Liver (tissue), 7 donors: ENCODE measurements at regions not wholly inside any gene's neighbourhood (a gene's known extent, or its start where the extent isn't known, plus 50 kb on each side); places are given as distances from the start of the nearest gene placed in this dataset.
"Not testable (repeated sequence)": the region's sequence is repeated elsewhere in the genome, so short reads cannot be mapped to it uniquely, and the experiment has no call there.

ENCODE experiments used
- DNase-seq: peaks from one replicate; pipeline ENCODE4 v3.0.0-alpha.2; 2017; ENCODE audit warnings: low spot score
- H3K27ac ChIP-seq, 2 donors: one replicate each; pipeline ENCODE4 v1.7.0; 2013; ENCODE audit warnings: inconsistent platforms in 2 of 2, low read length in 2 of 2, control low read depth in 1 of 2, low read depth in 1 of 2, mild to moderate bottlenecking in 1 of 2
- H3K27me3 ChIP-seq, 4 donors: one replicate each; pipeline versions ENCODE4 v1.6.1 to v1.7.0; 2013; ENCODE audit warnings: low read length in 3 of 4, inconsistent platforms in 1 of 4, mild to moderate bottlenecking in 1 of 4, moderate library complexity in 1 of 4; ENCODE audit not compliant: control insufficient read depth in 4 of 4, insufficient read depth in 4 of 4
- H3K36me3 ChIP-seq, 4 donors: one replicate each; pipeline versions ENCODE4 v1.6.1 to v1.7.0; 2013; ENCODE audit warnings: low read length in 3 of 4, mild to moderate bottlenecking in 3 of 4, low read depth in 1 of 4, moderate library complexity in 1 of 4; ENCODE audit not compliant: control insufficient read depth in 4 of 4, insufficient read depth in 3 of 4
- H3K4me1 ChIP-seq, 4 donors: one replicate each; pipeline versions ENCODE4 v1.6.1 to v1.7.0; 2013; ENCODE audit warnings: low read length in 3 of 4, mild to moderate bottlenecking in 3 of 4, moderate library complexity in 1 of 4; ENCODE audit not compliant: control insufficient read depth in 4 of 4, insufficient read depth in 4 of 4
- H3K4me3 ChIP-seq, 3 donors: one replicate each; pipeline versions ENCODE4 v1.6.1 to v1.7.0; 2013; ENCODE audit warnings: low read length in 3 of 3, control low read depth in 1 of 3, low read depth in 1 of 3, mild to moderate bottlenecking in 1 of 3
- H3K9ac ChIP-seq, 2 donors: one replicate each; pipeline ENCODE4 v1.7.0; 2013; ENCODE audit warnings: low read length in 2 of 2, mild to moderate bottlenecking in 2 of 2, moderate library complexity in 2 of 2, control low read depth in 1 of 2, low read depth in 1 of 2
- H3K9me3 ChIP-seq, 4 donors: one replicate each; pipeline versions ENCODE4 v1.6.1 to v1.7.0; 2013; ENCODE audit warnings: low read length in 3 of 4; ENCODE audit not compliant: control insufficient read depth in 4 of 4
- EGR1 ChIP-seq, 2 donors: IDR thresholded peaks; 2 replicates each; pipeline ENCODE4 v1.6.1; 2016 to 2018; ENCODE audit warnings: antibody characterized with exemption in 2 of 2, low read depth in 2 of 2
- FOXA2 ChIP-seq: IDR thresholded peaks from 2 replicates; pipeline ENCODE4 v1.6.1; 2016; ENCODE audit warnings: antibody characterized with exemption
- JUND ChIP-seq, 2 donors: IDR thresholded peaks; 2 replicates each; pipeline ENCODE4 v1.6.1; 2016; ENCODE audit warnings: antibody characterized with exemption in 2 of 2
- RAD21 ChIP-seq, 2 donors: IDR thresholded peaks; 2 replicates each; pipeline ENCODE4 v1.6.1; 2016; ENCODE audit warnings: antibody characterized with exemption in 2 of 2, mild to moderate bottlenecking in 2 of 2
- RXRA ChIP-seq, 2 donors: IDR thresholded peaks; 2 replicates each; pipeline ENCODE4 v1.6.1; 2017 to 2018; ENCODE audit warnings: antibody characterized with exemption in 2 of 2, mild to moderate bottlenecking in 1 of 2
- TAF1 ChIP-seq: conservative IDR thresholded peaks from 2 replicates; pipeline ENCODE4 v1.6.1; 2016; ENCODE audit warnings: antibody characterized with exemption, mild to moderate bottlenecking
- WGBS: extraction: QIAGEN DNeasy Blood & Tissue Kit; methylation state at CpG from one replicate; pipeline ENCODE4 v1.1.7; 2013; 5-methylcytosine and 5-hydroxymethylcytosine counted together
- TF ChIP-seq, protein P1 (sequence below): IDR thresholded peaks from 2 replicates; pipeline ENCODE4 v1.6.1; 2016; ENCODE audit warnings: antibody characterized with exemption, mild to moderate bottlenecking
- TF ChIP-seq, protein P2 (sequence below): IDR thresholded peaks from 2 replicates; pipeline ENCODE4 v1.6.1; 2016; ENCODE audit warnings: antibody characterized with exemption
- donor health status: healthy.
- donor health status: healthy.
- donor health status: healthy.
- donor health status: healthy.

DNA sequence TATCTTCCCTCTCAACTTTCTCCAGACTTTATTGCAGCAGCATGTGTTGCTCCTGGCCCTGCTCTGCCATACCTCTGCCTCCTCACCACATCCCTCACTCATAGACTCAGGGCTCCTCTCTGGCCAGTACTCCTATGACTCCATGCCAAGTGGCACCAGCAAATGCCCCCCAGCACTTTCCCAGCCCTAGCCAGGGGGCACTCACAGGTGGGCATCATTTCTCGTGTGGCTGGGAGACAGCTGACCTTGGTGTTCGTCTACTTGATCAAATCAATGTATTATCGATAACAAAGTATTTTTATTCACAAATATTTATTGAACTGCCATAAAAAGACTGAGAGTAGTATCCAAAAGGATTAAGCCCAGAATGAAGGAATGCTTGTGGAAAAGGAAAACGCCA, 418.2 kb downstream of the FAM72C start:
- no peak overlapping the region for H3K4me3 ChIP-seq
- TF ChIP-seq EGR1 (IDR thresholded peaks at IDR 0.05; ENCODE audit: low read depth in 2 of 2) (no peak), JUND (IDR thresholded peaks at IDR 0.05) (no peak), RXRA (IDR thresholded peaks at IDR 0.05) (no peak), TAF1 (no peak), RAD21 (IDR thresholded peaks at IDR 0.05) (no peak), FOXA2 (no peak)
- TF ChIP-seq, protein P1, sequence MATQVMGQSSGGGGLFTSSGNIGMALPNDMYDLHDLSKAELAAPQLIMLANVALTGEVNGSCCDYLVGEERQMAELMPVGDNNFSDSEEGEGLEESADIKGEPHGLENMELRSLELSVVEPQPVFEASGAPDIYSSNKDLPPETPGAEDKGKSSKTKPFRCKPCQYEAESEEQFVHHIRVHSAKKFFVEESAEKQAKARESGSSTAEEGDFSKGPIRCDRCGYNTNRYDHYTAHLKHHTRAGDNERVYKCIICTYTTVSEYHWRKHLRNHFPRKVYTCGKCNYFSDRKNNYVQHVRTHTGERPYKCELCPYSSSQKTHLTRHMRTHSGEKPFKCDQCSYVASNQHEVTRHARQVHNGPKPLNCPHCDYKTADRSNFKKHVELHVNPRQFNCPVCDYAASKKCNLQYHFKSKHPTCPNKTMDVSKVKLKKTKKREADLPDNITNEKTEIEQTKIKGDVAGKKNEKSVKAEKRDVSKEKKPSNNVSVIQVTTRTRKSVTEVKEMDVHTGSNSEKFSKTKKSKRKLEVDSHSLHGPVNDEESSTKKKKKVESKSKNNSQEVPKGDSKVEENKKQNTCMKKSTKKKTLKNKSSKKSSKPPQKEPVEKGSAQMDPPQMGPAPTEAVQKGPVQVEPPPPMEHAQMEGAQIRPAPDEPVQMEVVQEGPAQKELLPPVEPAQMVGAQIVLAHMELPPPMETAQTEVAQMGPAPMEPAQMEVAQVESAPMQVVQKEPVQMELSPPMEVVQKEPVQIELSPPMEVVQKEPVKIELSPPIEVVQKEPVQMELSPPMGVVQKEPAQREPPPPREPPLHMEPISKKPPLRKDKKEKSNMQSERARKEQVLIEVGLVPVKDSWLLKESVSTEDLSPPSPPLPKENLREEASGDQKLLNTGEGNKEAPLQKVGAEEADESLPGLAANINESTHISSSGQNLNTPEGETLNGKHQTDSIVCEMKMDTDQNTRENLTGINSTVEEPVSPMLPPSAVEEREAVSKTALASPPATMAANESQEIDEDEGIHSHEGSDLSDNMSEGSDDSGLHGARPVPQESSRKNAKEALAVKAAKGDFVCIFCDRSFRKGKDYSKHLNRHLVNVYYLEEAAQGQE, result no peak
- TF ChIP-seq, protein P2, sequence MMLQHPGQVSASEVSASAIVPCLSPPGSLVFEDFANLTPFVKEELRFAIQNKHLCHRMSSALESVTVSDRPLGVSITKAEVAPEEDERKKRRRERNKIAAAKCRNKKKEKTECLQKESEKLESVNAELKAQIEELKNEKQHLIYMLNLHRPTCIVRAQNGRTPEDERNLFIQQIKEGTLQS, result no peak
- H3K27me3 ChIP-seq, result peaks cover 0 to 3% (median 0%) of the 10 kb centered on the region in 4 donors
- WGBS, result 61% methylated on average over 4 of the region's 4 CpGs
- DNase-seq, result no peak
- no peak overlapping the region for H3K9ac ChIP-seq
- H3K9me3 ChIP-seq, result no peaks in the 10 kb centered on the region
- no peaks in the 10 kb centered on the region for H3K36me3 ChIP-seq
- no peaks in the 10 kb centered on the region for H3K4me1 ChIP-seq
- H3K27ac ChIP-seq, result no peak overlapping the region

DNA sequence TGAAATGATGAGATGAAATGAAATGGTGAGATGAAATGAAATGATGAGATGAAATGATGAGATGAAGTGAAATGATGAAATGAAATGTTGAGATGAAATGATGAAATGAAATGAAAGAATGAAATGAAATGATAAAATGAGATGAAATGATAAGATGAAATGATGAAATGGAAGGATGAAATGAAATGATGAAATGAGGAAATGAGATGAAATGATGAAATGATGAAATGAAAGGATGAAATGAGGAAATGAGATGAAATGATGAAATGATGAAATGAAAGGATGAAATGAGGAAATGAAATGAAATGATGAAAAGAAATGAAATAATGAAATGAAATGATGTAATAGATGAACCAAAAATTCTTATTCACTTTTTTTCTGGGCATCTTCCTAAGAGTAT, 467.1 kb downstream of the FAM72C start:
- not testable (repeated sequence) for H3K9me3 ChIP-seq, H3K4me3 ChIP-seq, H3K4me1 ChIP-seq, H3K36me3 ChIP-seq, DNase-seq, H3K27me3 ChIP-seq, H3K9ac ChIP-seq, H3K27ac ChIP-seq

DNA sequence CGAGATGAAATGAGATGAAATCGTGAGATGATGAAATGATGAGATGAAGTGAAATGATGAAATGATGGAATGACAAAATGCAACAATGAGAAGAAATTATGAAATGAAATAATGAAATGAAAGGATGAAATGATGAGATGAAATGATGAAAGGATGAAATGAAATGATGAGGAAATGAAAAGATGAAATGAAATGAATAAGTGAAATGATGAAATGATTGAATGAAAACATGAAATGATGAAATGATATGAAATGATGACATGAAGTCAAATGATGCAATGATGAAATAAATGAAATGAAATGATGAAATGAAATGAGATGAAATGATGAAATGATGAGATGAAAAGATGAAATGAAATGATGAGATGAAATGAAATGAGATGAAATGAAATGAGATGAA, 467.7 kb downstream of the FAM72C start:
- no CpG with 5 or more reads among the region's 2 CpGs for WGBS
- not testable (repeated sequence) for H3K27ac ChIP-seq, DNase-seq, H3K27me3 ChIP-seq, H3K4me3 ChIP-seq, H3K4me1 ChIP-seq, H3K9ac ChIP-seq, H3K9me3 ChIP-seq, H3K36me3 ChIP-seq

DNA sequence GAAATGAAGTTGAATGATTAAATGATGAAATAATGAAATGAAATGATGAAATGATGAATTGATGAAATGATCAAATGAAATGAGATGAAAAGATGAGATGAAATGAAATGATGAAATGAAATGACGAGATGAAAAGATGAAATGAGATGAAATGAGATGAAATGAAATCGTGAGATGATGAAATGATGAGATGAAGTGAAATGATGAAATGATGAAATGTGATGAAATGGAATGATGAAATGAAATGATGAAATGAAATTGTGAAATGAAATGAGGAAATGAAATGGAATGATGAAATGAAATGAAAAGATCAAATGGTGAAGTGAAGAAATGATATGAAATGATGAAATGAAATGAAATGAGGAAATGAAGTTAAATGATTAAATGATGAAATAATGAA, 468.7 kb downstream of the FAM72C start:
- H3K36me3 ChIP-seq, H3K9ac ChIP-seq, H3K27me3 ChIP-seq, H3K4me1 ChIP-seq, H3K9me3 ChIP-seq, H3K27ac ChIP-seq, H3K4me3 ChIP-seq, DNase-seq: not testable (repeated sequence)
- 68% methylated on average over 1 of the region's 2 CpGs for WGBS

DNA sequence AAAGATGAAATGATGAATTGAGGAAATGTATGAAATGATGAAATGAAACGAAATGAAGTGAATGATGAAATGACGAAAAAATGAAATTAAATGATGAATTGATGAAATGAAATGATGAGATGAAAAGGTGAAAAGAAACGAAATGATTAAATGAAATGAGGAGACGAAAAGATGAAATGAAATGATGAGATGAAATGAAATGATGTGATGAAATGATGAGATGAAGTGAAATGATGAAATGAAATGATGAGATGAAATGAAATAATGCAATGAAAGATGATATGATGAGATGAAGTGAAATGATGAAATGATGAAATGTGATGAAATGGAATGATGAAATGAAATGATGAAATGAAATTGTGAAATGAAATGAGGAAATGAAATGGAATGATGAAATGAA, 469.7 kb downstream of the FAM72C start:
- not testable (repeated sequence) for H3K9me3 ChIP-seq, DNase-seq, H3K27me3 ChIP-seq, H3K4me3 ChIP-seq, H3K9ac ChIP-seq, H3K36me3 ChIP-seq, H3K27ac ChIP-seq, H3K4me1 ChIP-seq
- WGBS, result 70% methylated on average over 3 of the region's 4 CpGs

DNA sequence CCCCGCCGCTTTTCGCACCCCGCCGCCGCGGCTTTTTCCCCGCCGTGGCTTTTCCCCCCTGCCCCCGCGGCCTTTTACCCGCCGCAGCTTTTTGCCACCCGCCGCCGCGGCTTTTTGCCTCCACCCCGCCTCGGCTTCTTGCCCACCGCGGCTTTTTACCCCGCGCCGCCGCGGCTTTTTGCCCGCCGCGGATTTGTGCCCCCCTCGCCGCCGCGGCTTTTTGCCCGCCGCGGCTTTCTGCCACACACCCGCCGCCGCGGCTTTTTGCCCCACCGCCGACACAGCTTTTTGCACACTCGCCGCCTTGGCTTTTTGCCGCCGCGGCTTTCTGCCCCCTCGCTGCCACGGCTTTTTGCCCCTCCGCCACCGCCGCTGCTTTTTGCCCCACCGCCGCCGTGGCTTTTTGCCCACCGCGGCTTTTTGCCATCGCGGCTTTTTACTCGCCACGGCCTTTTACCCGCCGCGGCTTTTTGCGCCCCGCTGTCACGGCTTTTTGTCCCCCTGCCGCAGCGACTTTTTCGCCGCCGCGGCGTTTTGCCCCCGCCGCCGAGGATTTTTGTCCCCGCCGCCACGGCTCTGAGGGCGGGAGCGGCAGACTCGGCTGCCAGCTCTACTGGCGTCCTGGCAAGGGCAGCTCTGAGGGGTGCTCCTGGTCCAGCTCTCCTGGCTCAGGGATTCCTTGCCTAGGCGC, 473.6 kb downstream of the FAM72C start:
- not testable (repeated sequence) for DNase-seq
- 4% methylated on average over 73 of the region's 85 CpGs for WGBS
- peak overlapping the region in 1 of 3 donors; percentile 58 for H3K4me3 ChIP-seq

More for the DNA sequence above, 473.6 kb downstream of the FAM72C start:
- H3K27ac ChIP-seq, H3K4me1 ChIP-seq, H3K27me3 ChIP-seq, H3K9ac ChIP-seq, H3K36me3 ChIP-seq, H3K9me3 ChIP-seq: not testable (repeated sequence)
